HepG2 (cell line): ENCODE measurements at regions not wholly inside any gene's neighbourhood (a gene's known extent, or its start where the extent isn't known, plus 50 kb on each side); places are given as distances from the start of the nearest gene placed in this dataset.

ENCODE experiments used
- ASH2L ChIP-seq: fragments of 300-600, 200-600 bp; sonication (generic); IDR thresholded peaks from 2 replicates; pipeline ENCODE4 v1.7.0; 2017; ENCODE audit warnings: low read depth, mild to moderate bottlenecking, moderate library complexity, mixed read lengths, low read length; ENCODE audit not compliant: insufficient read length
- ATRX ChIP-seq: sonication (generic); formaldehyde crosslinking; IDR thresholded peaks from 2 replicates; pipeline ENCODE4 v1.4.0; 2020; ENCODE audit warnings: missing genetic modification reagents, borderline replicate concordance
- ERF ChIP-seq: IDR thresholded peaks from 2 replicates; pipeline ENCODE4 v1.6.1; 2018; ENCODE audit warnings: missing biosample characterization, missing genetic modification reagents
- HES4 ChIP-seq: sonication (generic); formaldehyde crosslinking; IDR thresholded peaks from 2 replicates; pipeline ENCODE4 v1.9.0; 2021; ENCODE audit warnings: mild to moderate bottlenecking, missing genetic modification reagents, borderline replicate concordance
- HMG20A ChIP-seq: IDR thresholded peaks from 2 replicates; pipeline ENCODE4 v1.6.1; 2016; ENCODE audit warnings: borderline replicate concordance
- NR2F1 ChIP-seq, 2 experiments: fragments of 450-650 bp in 1 of 2; formaldehyde crosslinking in 1 of 2; IDR thresholded peaks; 2 replicates each; pipeline versions ENCODE4 v1.5.0 to v1.6.1; 2016 to 2020; ENCODE audit warnings: mild to moderate bottlenecking in 1 of 2, missing compliant biosample characterization in 1 of 2, missing genetic modification reagents in 1 of 2, moderate library complexity in 1 of 2
- ONECUT2 ChIP-seq: sonication (generic); formaldehyde crosslinking; IDR thresholded peaks from 2 replicates; pipeline ENCODE4 v1.4.0; 2020; ENCODE audit warnings: missing genetic modification reagents
- PLRG1 ChIP-seq: fragments of 450-650 bp; conservative IDR thresholded peaks from 2 replicates; pipeline ENCODE4 v1.6.1; 2016
- SMAD9 ChIP-seq: sonication (generic); formaldehyde crosslinking; IDR thresholded peaks from 2 replicates; pipeline ENCODE4 v1.5.1; 2020; ENCODE audit warnings: mild to moderate bottlenecking, missing genetic modification reagents
- TGIF2 ChIP-seq: IDR thresholded peaks from 2 replicates; pipeline ENCODE4 v1.6.1; 2016; ENCODE audit warnings: control low read depth, missing compliant biosample characterization
- ZBTB38 ChIP-seq: sonication (generic); formaldehyde crosslinking; IDR thresholded peaks from 2 replicates; pipeline ENCODE4 v1.5.1; 2020; ENCODE audit warnings: mild to moderate bottlenecking, missing genetic modification reagents
- ZKSCAN5 ChIP-seq: sonication (generic); formaldehyde crosslinking; IDR thresholded peaks from 2 replicates; pipeline ENCODE4 v1.5.1; 2020; ENCODE audit warnings: mild to moderate bottlenecking, missing genetic modification reagents
- ZMAT3 ChIP-seq: sonication (generic); formaldehyde crosslinking; conservative IDR thresholded peaks from 2 replicates; pipeline ENCODE4 v1.7.0; 2021; ENCODE audit warnings: missing genetic modification reagents
- ZNF230 ChIP-seq: sonication (generic); formaldehyde crosslinking; IDR thresholded peaks from 2 replicates; pipeline ENCODE4 v1.4.0; 2020; ENCODE audit warnings: mild to moderate bottlenecking, missing genetic modification reagents
- ZSCAN9 ChIP-seq: IDR thresholded peaks from 2 replicates; pipeline ENCODE4 v1.6.1; 2016; ENCODE audit warnings: borderline replicate concordance
- TF ChIP-seq, protein P1 (sequence below): sonication (generic); formaldehyde crosslinking; IDR thresholded peaks from 2 replicates; pipeline ENCODE4 v1.5.0; 2020; ENCODE audit warnings: mild to moderate bottlenecking, missing genetic modification reagents, borderline replicate concordance
- TF ChIP-seq, protein P2 (sequence below): sonication (generic); formaldehyde crosslinking; IDR thresholded peaks from 2 replicates; pipeline ENCODE4 v1.5.1; 2020; ENCODE audit warnings: mild to moderate bottlenecking, missing genetic modification reagents, borderline replicate concordance
- TF ChIP-seq, protein P3 (sequence below): sonication (generic); formaldehyde crosslinking; IDR thresholded peaks from 2 replicates; pipeline ENCODE4 v1.8.0; 2022; ENCODE audit warnings: missing genetic modification reagents, mild to moderate bottlenecking, inconsistent platforms, borderline replicate concordance
- TF ChIP-seq, protein P4 (sequence below): sonication (generic); formaldehyde crosslinking; IDR thresholded peaks from 2 replicates; pipeline ENCODE4 v1.5.1; 2020; ENCODE audit warnings: missing genetic modification reagents, mild to moderate bottlenecking, borderline replicate concordance
- TF ChIP-seq, protein P5 (sequence below): sonication (generic); formaldehyde crosslinking; IDR thresholded peaks from 2 replicates; pipeline ENCODE4 v1.4.0; 2020; ENCODE audit warnings: mild to moderate bottlenecking, missing genetic modification reagents

DNA sequence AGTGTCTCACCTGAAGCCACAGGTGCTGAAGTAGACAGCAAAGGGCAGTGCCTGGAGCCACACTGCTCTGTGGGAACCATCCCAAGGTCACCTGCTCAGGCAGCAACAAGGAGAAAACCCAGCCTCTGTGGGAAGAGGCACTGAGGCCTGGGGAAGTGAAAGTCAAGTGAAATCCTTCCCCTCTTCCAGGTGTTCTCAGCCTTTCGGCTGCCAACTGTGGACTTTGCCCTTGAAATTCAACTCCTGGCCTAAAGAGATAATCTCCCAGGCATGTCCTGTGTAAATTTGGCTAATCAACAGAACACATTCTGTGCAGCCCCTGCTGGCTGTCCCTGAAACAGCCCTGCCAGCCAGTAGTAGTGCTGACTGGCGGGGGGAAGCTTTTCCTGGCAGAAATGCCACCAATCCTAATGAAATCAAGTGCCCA, 112.1 kb downstream of the RPL27A start (continued):
- TF ChIP-seq, protein P1, sequence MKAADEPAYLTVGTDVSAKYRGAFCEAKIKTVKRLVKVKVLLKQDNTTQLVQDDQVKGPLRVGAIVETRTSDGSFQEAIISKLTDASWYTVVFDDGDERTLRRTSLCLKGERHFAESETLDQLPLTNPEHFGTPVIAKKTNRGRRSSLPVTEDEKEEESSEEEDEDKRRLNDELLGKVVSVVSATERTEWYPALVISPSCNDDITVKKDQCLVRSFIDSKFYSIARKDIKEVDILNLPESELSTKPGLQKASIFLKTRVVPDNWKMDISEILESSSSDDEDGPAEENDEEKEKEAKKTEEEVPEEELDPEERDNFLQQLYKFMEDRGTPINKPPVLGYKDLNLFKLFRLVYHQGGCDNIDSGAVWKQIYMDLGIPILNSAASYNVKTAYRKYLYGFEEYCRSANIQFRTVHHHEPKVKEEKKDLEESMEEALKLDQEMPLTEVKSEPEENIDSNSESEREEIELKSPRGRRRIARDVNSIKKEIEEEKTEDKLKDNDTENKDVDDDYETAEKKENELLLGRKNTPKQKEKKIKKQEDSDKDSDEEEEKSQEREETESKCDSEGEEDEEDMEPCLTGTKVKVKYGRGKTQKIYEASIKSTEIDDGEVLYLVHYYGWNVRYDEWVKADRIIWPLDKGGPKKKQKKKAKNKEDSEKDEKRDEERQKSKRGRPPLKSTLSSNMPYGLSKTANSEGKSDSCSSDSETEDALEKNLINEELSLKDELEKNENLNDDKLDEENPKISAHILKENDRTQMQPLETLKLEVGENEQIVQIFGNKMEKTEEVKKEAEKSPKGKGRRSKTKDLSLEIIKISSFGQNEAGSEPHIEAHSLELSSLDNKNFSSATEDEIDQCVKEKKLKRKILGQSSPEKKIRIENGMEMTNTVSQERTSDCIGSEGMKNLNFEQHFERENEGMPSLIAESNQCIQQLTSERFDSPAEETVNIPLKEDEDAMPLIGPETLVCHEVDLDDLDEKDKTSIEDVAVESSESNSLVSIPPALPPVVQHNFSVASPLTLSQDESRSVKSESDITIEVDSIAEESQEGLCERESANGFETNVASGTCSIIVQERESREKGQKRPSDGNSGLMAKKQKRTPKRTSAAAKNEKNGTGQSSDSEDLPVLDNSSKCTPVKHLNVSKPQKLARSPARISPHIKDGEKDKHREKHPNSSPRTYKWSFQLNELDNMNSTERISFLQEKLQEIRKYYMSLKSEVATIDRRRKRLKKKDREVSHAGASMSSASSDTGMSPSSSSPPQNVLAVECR: peak; percentile 75; the same call in 1 of the 2 replicates
- TF ChIP-seq, protein P2, sequence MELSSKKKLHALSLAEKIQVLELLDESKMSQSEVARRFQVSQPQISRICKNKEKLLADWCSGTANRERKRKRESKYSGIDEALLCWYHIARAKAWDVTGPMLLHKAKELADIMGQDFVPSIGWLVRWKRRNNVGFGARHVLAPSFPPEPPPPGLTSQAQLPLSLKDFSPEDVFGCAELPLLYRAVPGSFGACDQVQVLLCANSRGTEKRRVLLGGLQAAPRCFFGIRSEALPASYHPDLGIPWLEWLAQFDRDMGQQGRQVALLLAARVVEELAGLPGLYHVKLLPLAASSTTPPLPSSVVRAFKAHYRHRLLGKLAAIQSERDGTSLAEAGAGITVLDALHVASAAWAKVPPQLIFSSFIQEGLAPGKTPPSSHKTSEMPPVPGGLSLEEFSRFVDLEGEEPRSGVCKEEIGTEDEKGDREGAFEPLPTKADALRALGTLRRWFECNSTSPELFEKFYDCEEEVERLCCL (CRISPR knock-in tag): no peak
- TF ChIP-seq PLRG1 (no peak), ERF (peak; percentile 45; the same call in 1 of the 2 replicates), NR2F1 (CRISPR knock-in tag; IDR thresholded peaks at IDR 0.05) (0 out of 4 replicates have a peak, but pooled peaks of 1 of the 2 experiments have one; percentile 22), SMAD9 (0 out of 2 replicates have a peak, but pooled peaks have one; percentile 39), HES4 (CRISPR knock-in tag) (peak; percentile 24; the same call in 1 of the 2 replicates), ASH2L (peak; percentile 70), ZMAT3 (CRISPR knock-in tag) (0 out of 2 replicates have a peak, but pooled peaks have one; percentile 33), ZNF230 (CRISPR knock-in tag) (0 out of 2 replicates have a peak, but pooled peaks have one; percentile 81), ZBTB38 (CRISPR knock-in tag) (0 out of 2 replicates have a peak, but pooled peaks have one; percentile 29), HMG20A (peak; percentile 43; the same call in 1 of the 2 replicates), ONECUT2 (CRISPR knock-in tag) (no peak), ZKSCAN5 (CRISPR knock-in tag) (peak; percentile 97), ATRX (CRISPR knock-in tag) (no peak), ZSCAN9 (CRISPR knock-in tag) (0 out of 2 replicates have a peak, but pooled peaks have one; percentile 37), TGIF2 (no peak)
- TF ChIP-seq, protein P3, sequence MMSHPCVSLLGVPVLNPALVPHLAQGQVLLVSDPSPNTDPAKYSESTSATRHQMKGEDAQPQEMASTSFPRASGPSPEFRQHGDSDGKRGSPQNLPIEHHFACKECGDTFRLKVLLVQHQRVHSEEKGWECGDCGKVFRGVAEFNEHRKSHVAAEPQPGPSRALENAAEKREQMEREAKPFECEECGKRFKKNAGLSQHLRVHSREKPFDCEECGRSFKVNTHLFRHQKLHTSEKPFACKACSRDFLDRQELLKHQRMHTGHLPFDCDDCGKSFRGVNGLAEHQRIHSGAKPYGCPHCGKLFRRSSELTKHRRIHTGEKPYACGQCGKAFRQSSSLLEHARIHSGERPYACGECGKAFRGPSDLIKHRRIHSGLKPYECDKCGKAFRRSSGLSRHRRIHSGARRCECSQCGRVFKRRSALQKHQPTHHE (CRISPR knock-in tag): no peak
- TF ChIP-seq, protein P4, sequence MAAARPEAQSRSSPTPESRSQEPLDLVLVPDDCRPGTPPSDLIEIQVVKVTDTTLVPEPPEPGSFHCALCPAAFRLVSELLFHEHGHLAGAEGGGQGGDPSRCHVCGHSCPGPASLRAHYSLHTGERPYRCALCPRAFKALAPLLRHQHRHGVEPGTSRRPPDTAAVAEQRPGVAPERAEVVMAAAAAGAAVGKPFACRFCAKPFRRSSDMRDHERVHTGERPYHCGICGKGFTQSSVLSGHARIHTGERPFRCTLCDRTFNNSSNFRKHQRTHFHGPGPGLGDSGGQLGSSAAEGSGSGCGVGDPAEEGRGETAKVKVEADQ (CRISPR knock-in tag): peak; percentile 84; the same call in 1 of the 2 replicates
- TF ChIP-seq, protein P5, sequence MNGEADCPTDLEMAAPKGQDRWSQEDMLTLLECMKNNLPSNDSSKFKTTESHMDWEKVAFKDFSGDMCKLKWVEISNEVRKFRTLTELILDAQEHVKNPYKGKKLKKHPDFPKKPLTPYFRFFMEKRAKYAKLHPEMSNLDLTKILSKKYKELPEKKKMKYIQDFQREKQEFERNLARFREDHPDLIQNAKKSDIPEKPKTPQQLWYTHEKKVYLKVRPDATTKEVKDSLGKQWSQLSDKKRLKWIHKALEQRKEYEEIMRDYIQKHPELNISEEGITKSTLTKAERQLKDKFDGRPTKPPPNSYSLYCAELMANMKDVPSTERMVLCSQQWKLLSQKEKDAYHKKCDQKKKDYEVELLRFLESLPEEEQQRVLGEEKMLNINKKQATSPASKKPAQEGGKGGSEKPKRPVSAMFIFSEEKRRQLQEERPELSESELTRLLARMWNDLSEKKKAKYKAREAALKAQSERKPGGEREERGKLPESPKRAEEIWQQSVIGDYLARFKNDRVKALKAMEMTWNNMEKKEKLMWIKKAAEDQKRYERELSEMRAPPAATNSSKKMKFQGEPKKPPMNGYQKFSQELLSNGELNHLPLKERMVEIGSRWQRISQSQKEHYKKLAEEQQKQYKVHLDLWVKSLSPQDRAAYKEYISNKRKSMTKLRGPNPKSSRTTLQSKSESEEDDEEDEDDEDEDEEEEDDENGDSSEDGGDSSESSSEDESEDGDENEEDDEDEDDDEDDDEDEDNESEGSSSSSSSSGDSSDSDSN: peak; percentile 38; the same call in 1 of the 2 replicates
